ENCODE measurements at regions not wholly inside any gene's neighbourhood (a gene's known extent, or its start where the extent isn't known, plus 50 kb on each side); places are given as distances from the start of the nearest gene placed in this dataset.

DNA sequence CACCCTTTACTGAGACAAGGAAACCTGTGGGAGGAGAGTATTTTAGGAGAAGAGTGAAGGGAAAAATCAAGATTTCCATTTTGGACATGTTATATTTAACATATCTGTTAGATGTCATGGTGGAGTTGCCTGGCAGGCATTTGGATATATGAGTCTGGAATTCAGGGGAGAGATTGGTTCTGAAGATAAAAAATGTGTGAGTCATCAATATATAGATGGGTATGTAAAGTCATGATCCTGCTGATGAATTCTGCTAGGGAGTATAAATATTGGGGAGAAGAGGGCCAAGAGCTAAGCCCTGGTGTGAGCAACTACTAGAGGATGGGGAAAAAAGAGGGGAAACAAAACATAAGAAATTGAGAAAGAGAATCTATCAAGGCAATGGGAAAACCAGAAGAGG is 151.3 kb upstream of the SOX9 start:
- DNase-seq: no peak

DNA sequence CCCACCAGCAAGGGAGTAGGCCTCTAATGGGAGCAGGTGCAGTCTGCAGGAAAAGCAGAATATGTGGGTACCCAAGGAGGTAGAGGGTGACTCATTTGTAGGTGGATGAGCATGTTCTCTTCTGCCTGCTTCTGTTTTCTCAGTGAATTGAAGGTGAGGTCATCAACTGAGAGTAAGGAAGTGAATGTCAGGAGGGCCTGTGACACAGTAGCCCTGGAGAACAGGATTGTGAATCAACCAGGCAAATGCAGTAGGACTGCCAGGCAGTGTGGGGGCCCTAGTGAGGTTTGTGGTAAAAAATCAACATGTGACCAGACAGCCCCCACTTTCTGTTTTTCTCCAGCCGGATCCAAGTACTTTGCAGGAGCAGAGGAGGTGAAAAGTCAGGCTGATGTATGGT is 150.5 kb upstream of the SOX9 start:
- DNase-seq: no peak

DNA sequence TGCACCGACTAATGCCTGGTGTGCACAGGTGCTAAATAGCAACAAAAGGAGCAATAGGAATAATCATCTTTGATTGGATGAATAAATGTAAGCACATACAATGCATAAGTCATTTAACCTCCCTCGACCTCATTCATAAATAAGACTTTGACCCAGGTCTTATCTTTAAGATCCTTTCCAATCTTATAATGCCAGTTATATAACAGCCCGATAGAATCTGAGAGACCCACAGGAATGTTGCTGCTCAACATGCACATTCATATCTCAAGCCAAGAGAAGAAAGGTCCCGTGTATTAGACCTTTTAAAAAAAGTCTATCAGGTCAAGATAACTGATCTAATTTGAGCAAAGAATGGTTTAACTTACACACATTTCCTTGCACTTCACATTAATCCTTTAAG is 146.8 kb upstream of the SOX9 start:
- DNase-seq: no peak

DNA sequence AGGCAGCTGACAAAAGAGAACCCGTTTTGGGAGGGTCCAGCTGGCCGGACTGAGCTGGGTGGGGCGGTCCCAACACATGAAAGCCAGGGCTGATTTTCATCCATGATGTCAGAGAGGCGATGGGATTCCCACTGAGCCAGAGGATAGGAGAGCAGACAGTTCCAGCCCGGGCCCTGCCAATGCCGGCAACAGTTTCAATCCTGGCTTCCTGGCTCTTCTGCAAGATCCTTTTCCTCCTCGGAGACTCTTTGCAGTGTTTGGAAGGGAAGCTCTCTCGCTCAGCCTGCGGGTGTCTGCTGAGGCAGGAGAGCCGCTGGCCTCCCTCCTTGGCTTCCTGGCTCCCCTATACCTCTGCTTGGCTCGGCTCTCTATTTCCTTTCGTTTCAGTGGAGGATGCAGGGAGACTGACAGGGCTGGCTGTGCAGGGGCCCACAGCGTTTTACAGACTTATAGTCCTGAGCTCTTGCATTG is 145.5 kb upstream of the SOX9 start:
- no peak for DNase-seq

DNA sequence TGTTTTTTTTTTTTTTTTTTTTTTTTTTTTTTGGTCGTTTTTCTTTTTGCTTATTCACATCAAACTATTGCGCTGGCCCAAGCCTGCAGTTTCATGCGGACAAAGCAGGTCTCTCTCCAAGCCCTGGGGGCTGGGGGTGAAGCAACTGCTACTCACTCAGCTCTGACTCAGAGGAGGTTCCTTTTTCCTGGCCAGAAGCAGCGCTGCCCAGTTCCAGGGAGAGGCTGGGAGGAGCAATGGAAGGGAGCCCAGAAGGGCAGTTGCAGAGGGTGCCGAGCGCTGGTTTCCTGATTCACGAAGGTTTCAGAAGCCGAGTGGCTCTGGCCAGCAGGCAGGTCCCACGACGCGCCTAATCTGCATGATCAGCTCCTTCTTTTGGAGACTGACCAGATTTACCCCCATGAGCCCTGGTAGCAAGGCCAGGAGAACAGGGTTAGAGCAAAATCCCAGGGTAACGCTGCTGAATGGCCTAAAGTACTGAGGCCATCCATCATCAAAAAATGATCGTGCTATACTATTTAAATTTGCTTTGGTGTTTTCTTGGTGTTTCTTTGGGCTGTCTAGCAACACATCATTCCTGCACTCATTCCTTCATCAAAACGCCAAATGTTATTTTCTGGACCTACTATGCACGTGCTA is 144.7 kb upstream of the SOX9 start:
- no peak for DNase-seq

DNA sequence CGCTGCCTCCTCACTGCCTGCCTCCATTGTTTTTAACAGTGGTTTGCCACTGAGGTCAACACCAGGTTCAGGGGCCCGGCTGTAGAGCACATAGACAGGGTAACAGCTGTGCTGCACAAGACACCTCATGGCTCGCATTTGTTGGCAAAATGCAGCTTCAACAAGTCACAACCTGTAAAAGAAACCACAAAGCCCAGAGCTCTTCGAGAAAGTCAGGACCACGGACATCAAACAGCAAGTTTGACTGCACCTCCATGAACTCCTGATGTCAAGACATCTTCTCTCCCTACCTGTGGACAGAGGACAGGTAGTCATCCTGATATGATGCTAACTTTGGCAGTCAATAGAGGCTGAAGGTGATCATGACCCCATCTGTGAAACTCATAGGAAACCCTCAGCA is 142.4 kb upstream of the SOX9 start:
- DNase-seq: no peak

DNA sequence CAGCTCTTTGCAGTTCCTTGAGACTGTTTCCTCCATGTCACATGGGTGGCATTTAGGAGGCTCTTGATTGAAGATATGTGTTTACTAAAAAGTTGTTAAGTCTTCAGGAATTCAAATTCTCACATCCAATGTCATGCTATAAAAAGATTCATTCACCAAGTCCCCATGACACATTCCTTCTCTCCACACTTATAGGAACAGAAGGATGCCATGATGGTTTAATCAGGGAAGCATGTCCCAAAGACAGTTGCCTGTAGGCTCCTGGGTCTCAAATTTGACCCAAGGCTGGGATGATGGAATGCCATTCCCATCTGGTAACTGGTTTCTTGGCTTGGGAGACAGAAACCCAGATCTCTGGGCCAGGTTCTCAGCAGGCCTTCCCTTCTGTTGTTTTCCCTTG is 140.6 kb upstream of the SOX9 start:
- no peak for DNase-seq

DNA sequence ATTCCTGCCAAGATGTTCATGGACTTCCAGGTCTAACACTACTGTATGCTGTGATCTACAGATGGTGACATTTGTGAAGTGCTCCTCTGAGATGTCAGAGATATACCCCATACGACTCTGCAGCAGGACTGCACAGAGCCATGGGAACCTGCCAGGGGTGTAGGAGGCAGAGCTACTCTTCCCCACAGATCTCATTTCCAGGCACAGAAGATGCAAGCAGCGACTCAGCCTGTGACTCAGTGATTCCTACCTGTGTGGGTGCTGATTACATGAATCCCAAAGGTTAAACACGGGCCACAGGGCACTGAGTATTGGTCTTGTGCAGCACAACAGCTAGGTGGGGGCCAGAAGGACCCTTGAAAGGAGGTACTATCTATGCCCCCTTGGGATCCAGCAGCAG is 137.0 kb upstream of the SOX9 start:
- no peak for DNase-seq

DNA sequence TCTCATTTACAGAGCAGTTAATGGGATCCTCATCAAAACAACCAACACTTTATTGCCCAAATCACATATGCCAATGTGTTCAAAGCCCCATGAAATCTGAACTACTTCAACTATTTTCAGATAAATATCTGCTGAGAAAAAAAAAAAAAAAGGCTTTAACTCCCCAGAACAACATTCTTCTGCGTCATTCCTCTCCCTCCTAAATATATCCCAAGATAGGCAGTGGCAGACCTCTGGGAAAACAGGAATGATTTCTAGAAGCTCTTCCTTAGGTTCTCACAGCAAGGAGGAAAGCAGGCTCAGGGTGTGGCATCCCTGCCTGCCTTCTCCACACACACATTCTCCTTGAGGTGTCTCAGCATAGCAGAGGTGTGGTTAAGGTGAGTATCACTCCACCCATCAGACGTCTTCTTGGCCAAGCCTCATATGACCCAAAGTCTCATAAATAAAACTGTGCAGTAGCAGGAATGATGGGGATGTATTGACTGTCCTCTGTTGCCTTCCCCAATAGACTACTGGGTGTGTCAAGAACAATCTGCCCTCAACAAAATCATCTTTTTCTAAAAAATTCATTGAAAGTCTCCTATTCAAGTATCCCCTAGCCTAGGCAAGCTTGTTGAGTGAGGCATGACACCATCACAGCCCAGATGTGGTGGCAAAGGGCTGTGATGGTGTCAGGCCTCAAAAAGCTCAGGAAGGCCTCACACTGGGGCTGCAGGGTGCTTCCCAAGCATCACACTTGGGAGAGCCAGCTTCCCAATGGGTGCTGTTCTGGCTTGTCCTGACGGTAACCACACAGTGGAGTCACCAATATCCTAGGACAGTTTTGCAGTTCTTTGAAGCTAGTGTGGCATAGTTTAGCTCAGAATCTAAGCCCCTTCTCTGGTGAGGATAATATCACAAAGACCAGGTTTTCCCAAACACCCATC is 135.4 kb upstream of the SOX9 start:
- DNase-seq: no peak

DNA sequence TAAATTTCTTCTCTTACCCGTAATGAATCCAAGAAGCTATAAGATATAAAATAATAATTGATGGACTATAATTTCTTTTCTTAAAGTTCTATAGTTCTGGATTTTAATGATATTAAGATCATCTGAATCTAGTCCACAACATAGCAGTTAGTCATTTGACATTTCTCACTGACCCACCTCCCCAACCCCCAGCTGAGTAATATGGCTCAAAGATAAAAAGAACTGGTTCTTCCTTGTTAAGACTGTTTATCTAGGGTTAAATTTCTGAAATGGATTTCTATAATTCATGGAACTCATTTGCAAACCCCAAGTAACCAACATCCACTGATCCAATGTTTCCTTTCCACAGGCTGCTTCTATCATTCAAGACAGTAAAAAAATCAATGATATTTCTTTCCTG is 133.9 kb upstream of the SOX9 start:
- DNase-seq: no peak

DNA sequence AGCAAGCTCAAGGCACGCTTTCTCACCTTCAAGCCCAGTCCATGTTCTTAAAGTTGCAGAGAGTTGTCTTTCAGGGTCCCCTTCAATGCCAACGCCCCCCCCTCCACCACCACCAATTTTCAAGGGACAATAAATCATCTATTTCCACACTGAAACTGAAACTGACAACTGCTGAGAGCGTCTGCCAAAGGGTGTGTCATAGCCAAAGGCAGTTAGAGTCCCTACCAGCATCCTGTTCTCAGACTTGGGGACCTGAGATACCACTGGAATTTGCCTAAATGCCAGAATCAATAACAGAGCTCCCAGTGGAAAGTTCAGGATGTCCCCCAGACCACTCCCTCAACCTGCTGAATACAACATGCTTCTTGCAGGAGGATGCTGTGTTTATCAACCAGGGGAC is 133.2 kb upstream of the SOX9 start:
- DNase-seq: no peak

DNA sequence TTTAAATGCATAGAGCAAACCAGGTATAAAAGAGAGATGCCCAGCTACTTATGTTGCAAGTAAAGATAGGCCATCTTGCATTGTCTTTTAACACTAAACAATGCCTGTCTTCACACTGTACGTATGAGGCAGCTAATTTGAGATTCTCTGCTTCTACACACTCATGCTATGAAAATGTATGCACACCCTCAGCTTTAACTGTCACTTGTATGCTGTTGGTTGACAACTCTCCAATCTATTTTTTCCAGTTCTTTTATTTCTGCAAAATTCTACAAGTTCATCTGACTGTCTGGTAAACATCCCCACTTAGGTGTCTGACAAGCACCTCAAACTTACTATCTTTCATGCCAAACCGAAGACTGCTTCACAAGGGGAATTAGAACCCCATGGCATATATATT is 131.7 kb upstream of the SOX9 start:
- no peak for DNase-seq

DNA sequence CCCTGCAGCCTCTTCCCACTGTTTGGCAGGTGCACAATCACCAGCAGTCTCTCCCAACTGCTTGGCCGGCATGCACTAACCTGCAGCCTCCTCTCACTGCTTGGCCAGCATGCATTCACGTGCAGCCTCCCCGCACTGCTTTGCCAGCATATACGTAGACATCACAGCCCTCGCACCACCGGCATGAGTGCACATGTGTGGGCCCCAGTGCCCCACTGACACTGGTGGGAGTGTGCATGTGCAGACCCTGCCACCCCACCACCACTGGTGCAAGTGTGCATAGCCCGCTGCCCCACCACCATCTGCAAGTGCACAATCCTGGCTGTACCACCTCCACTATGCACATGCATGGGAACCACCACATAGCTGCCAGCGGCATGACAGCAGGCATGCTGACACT is 127.5 kb upstream of the SOX9 start:
- DNase-seq: no peak

DNA sequence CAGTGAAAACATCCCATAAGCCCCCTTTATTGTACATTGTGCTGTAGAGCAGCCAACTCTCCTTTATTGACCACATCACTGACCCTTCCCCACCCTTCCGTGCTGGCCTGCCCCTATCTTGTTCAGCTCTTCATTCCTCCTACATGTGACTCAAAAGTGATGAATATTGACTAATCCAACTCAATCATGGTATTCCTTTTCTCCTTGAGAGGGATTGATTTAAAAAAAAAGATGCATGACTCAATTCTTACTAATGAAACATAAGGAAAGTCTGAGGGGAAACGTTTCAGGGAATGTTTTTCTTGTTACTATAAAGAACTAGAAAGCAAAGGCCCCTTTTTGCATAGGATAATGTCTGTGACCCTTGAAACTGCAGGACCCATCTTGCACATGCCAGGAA is 125.2 kb upstream of the SOX9 start:
- no peak for DNase-seq

DNA sequence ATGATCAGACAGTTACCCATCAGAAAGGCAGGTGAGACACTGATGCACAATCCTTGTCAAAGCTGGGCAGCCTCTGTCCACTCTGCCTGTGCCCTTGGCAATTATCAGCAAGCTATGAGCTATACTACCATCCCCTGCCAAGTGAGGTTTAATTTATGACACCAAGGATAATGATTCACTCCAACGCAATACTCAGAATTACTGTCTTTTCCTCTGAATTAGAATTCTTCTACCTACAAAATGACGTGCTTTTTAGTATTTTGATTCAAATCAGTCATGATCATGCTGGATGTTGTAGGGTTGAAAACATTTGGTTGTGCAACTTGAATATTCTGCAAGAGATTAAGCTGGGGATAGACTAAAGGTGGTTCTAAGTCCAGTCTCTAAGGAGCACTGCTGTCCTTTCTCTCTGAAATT is 116.8 kb upstream of the SOX9 start:
- DNase-seq: no peak

DNA sequence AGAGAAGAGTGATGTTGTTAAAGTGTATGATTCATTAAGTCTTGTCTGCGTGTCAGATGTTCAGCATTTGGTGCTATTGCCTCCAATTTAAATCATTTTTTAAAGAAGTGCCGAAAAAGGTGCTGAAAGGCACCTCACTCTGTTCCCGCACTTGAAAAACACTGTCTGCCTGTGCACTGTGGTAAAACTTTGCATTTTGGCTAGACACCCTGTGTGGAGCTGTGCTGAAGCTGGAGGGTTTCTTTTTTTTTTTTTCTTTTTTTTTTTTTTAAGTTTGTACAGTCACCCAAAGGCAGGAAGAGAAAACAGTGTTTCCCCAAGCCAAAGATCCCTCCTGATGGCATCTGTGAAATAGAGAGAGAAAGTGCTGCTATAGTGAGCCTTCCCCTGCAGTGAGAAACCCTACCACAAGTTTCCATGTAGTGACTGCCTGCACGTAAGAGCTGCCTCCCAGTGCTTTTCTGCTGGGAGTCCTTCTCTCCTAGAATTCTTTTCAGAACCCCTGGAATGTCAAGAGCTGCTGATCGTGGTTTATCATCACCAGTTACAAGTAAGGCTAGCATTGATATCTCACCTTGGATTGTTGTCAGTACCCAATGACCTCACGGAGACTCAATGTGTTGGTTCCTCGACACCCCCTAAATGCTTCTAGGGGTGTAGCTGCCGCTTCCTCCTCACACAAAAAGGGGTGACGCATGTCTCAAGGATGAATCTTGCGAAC is 116.0 kb upstream of the SOX9 start:
- DNase-seq: no peak

DNA sequence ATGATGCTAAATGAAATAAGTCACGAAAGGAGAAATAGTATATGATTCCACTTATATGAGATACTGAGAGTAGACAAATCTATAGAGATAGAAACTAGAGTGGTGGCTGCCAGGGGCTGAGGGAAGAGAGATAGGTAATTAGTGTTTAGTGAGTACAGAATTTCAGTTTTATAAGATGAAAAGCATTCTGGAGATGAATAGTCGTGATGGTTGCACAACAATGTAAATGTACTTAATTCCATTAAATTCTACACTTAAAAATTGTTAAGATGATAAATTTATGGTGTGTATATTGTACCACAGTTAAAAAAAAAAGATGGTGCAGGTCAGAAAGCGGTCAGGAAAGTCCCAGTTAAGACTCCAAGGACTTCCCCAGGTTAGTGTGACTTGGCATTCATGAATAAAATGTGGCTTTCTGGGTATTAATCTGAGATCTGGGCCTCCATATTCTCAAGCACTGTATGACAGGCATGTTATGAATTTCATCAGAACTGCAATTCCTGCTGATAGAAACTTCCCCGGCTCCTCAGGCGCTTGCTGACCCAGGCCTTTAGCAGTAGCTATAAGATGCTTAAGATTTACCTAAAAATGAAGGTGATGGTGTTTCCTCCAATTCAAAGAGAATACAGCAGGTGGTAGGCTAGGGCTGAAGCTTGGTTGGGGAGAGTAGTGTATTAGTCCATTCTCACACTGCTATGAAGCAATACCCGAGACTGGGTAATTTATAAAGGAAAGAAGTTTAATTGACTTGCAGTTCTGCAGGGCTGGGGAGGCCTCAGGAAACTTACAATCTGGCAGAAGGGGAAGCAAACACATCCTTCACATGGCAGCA is 115.3 kb upstream of the SOX9 start:
- no peak for DNase-seq

DNA sequence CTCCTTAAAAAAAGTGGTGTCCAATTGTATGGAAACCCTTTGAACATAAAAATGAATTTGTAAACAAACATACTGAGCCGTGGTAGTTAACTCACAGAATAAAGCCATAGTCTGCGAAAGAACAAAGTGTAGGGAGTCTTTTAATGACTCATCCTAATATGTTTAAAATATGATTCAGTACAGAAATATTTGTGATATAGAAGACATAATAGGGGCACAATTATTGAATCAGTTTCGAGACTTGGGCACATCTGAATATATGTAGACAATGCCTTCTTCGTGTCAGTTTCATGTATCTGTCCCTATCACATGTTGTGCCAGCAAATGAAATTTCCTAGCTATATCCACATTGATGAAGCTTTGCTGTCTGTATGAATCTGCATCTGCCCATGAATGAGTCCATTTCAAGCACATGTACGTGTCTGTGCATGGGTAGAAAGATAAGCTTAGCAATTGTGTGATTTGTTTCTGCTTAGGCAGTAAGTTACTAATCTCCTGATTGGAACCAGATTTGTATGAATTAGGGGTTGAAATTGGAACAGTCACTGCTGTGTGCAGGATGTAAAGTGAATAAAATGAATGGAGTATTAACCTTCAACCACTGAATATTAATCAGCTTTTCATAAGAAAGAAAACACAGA is 112.5 kb upstream of the SOX9 start:
- no peak for DNase-seq

DNA sequence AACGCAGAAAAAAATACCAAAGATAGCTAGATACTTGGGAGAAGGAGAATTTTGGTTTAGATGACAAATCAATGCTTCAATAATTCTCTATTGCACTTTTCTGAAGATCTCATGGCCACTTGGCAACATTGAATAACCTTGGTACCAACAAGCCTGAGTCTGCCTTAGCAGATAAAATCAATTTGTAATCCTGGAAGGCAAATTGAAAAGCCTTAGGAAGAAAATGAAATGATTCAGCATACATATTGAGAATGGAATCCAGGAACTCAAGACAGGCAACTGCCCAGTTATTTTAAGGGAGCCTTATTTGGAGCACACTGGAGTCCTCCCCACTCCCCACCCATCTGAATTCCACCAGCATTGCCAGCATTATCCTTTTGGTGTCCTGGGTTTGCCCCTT is 109.3 kb upstream of the SOX9 start:
- DNase-seq: no peak

DNA sequence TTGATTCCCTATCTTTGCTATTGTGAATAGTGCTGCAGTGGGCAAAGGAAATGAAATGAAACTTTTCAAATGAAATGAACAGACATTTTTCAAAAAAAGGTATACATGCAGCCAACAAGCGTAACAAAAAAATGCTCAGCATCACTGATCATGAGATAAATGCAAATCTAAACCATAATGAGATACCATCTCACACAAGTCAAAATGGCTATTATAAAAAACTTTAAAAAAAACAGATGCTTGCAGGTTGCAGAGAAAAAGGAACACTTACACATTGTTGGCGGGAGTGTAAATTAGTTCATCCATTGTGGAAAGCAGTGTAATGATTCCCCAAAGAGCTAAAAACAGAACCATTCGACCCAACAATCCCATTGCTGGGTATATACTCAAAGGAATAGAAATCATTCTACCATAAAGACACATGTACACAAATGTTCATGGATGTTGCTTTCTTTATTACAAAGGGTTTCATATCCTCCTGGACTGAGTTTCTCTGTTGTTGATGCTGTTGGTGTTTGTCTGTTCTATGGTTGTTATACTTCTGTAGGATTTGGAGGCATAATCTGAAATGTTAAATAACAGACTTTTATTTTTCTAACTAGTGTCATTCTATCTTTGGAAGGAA is 99.3 kb upstream of the SOX9 start:
- no peak for DNase-seq

DNA sequence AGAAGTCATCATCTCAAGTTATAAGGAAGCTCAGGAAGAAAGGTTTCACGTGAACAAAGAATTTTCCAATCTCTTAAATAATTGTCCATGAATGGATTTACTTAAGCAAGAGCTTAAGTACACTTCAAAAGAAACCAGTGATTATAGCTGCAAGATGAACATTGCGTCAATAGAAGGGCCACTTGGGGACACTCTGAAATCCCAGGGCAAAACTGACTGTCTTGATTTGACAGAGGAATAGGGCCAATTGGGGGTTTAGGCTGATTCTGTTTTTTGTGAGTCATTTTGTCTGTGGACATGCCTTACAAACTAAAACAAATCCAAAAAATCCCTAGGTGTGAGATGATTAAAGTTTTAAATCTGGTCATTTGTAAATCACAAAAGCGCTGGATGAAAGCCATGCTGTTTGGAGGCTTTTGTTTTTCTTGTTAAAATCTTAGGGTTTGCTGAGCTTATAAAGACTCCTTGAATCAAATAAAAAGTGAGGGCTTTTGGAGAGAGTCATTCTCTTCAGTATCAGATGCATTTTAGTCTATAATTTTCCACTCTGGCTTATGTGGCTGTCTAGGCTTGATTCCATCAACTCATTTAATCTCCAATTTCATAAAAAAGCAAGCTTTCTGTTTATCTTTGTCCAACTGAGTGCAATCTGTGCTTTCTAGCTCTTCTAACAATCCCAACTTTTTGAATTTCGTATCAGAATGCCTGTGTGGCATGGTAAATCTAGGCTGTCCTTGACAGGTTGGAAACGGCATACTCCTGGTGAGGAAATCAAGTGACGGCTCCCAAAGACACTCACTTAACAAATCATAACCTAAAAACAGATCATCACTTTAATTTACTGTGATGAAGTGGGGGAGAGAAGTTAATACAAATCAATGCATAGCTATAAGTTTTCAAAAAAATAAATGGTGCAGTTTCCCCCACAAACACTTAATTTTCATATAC is 98.2 kb upstream of the SOX9 start:
- DNase-seq: no peak

Data from hematopoietic multipotent progenitor cell treated with erythropoietin and hydrocortisone succinate and interleukin-3 and kit ligand, for 4 days (in vitro differentiated cells).